ENCODE measurements at regions not wholly inside any gene's neighbourhood (a gene's known extent, or its start where the extent isn't known, plus 50 kb on each side); places are given as distances from the start of the nearest gene placed in this dataset.

- H3K4me3 ChIP-seq (ENCODE audit: low read depth, low read length) = no peak overlapping the region
- TF ChIP-seq POLR2A (IDR thresholded peaks at IDR 0.05; ENCODE audit: extremely low read depth, insufficient read length) (no peak), MAX (IDR thresholded peaks at IDR 0.05; ENCODE audit: low read depth, low read length) (peak; percentile 93), CTCF (IDR thresholded peaks at IDR 0.05; ENCODE audit: low read depth, low read length) (peak; percentile 84), MYC (IDR thresholded peaks at IDR 0.05; ENCODE audit: low read depth, low read length) (peak; percentile 72; the same call in 1 of the 2 replicates)
- peak; percentile 77 for DNase-seq (ENCODE audit: low read depth)
These were observed 53.7 kb upstream of the MBIP start for GRCh38 chr14:36373982-36374673.
